ENCODE measurements at regions not wholly inside any gene's neighbourhood (a gene's known extent, or its start where the extent isn't known, plus 50 kb on each side); places are given as distances from the start of the nearest gene placed in this dataset.

DNA sequence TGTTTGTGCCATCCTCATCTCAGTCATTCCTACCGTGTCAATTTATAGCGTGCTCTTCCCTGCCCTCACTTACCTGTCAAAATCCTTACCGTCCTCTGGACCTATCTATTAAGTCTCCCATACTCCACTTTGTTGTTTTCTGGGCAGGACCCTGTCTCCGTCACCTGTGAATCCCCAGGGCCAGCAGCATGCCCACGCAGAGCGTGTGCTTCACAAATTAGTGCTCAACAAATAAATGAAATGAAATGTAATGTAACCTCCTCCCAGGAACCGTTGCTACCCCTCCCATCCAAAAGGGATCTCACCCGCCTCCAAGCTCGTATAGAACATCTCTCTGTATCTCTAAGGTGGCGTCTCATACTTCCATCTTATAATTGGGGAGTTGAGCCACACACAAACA, 589.9 kb upstream of the MGMT start:
- TF ChIP-seq EZH2phosphoT487 (IDR thresholded peaks at IDR 0.05; ENCODE audit: borderline replicate concordance, low read length), result no peak
- TF ChIP-seq, protein P1, sequence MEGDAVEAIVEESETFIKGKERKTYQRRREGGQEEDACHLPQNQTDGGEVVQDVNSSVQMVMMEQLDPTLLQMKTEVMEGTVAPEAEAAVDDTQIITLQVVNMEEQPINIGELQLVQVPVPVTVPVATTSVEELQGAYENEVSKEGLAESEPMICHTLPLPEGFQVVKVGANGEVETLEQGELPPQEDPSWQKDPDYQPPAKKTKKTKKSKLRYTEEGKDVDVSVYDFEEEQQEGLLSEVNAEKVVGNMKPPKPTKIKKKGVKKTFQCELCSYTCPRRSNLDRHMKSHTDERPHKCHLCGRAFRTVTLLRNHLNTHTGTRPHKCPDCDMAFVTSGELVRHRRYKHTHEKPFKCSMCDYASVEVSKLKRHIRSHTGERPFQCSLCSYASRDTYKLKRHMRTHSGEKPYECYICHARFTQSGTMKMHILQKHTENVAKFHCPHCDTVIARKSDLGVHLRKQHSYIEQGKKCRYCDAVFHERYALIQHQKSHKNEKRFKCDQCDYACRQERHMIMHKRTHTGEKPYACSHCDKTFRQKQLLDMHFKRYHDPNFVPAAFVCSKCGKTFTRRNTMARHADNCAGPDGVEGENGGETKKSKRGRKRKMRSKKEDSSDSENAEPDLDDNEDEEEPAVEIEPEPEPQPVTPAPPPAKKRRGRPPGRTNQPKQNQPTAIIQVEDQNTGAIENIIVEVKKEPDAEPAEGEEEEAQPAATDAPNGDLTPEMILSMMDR (IDR thresholded peaks at IDR 0.05; ENCODE audit: low read depth, low read length, poor library complexity, severe bottlenecking), result no peak

Measured in DOHH2 (cell line).